Panc1 (cell line): ENCODE measurements at regions not wholly inside any gene's neighbourhood (a gene's known extent, or its start where the extent isn't known, plus 50 kb on each side); places are given as distances from the start of the nearest gene placed in this dataset.

Experiments
- ATAC-seq: fragments of 200-7000 bp; cut with Tn5 transposase; 2 replicates; pipeline ENCODE4 v1.9.1; 2020; ENCODE audit warnings: mild to moderate bottlenecking, moderate library complexity
- BruUV-seq: library from RNA; stranded (reverse); fragments of 400-500 nt; replicated peaks from 2 replicates; lab custom pipeline; 2021; lab: Mats Ljungman, UMichigan
- CTCF ChIA-PET: fragments of 300-600 bp; sonication (Branson Sonifier 250); formaldehyde crosslinking; loops from one replicate; lab custom pipeline; 2022; ENCODE audit warnings: antibody characterized with exemption; lab: Charles Lee
- POLR2A ChIA-PET: fragments of 300-600 bp; sonication (Branson Sonifier 250); formaldehyde crosslinking; loops from one replicate; lab custom pipeline; 2022; ENCODE audit warnings: antibody characterized with exemption; lab: Charles Lee
- DNase-seq: peaks from one replicate; pipeline ENCODE4 v3.0.0-alpha.2; 2010; ENCODE audit warnings: low read depth, low spot score
- H3K27ac ChIP-seq: 2 replicates; pipeline ENCODE4 v1.5.1; 2011; ENCODE audit warnings: mild to moderate bottlenecking, low read length, inconsistent platforms
- H3K27me3 ChIP-seq: fragments of 200-500 bp; sonication (Bioruptor generic); 2 replicates; pipeline ENCODE4 v1.6.0; 2014; ENCODE audit warnings: low read length, inconsistent platforms; ENCODE audit not compliant: control insufficient read depth, insufficient read depth
- H3K36me3 ChIP-seq: fragments of 200-500 bp; sonication (Bioruptor generic); 2 replicates; pipeline ENCODE4 v1.5.1; 2014; ENCODE audit warnings: inconsistent platforms, mild to moderate bottlenecking, low read length, moderate library complexity; ENCODE audit not compliant: control insufficient read depth, insufficient read depth
- H3K4me1 ChIP-seq: 2 replicates; pipeline ENCODE4 v1.5.1; 2011; ENCODE audit warnings: inconsistent platforms, mild to moderate bottlenecking, low read length, moderate library complexity; ENCODE audit not compliant: control insufficient read depth, insufficient read depth
- H3K4me3 ChIP-seq, 2 experiments: 2 replicates each; pipeline ENCODE4 v1.5.1; 2011 to 2012; ENCODE audit warnings: low read depth in 2 of 2, low read length in 2 of 2, mild to moderate bottlenecking in 2 of 2, inconsistent platforms in 1 of 2, moderate library complexity in 1 of 2
- H3K9me3 ChIP-seq: fragments of 200-500 bp; sonication (Bioruptor generic); 2 replicates; pipeline ENCODE4 v1.5.1; 2014; ENCODE audit warnings: low read depth, mild to moderate bottlenecking, inconsistent platforms, low read length, moderate library complexity; ENCODE audit not compliant: control insufficient read depth, insufficient read depth
- POLR2AphosphoS5 ChIP-seq: IDR thresholded peaks from 2 replicates; pipeline ENCODE4 v1.6.1; 2012; ENCODE audit warnings: mild to moderate bottlenecking, low read depth, low read length, moderate library complexity
- REST ChIP-seq, 2 experiments: IDR thresholded peaks; 2 replicates each; pipeline ENCODE4 v1.6.1; 2011 to 2012; ENCODE audit warnings: low read depth in 2 of 2, control low read depth in 1 of 2, low read length in 1 of 2, mild to moderate bottlenecking in 1 of 2, moderate library complexity in 1 of 2; ENCODE audit not compliant: insufficient read depth in 1 of 2
- SIN3A ChIP-seq: IDR thresholded peaks from 2 replicates; pipeline ENCODE4 v1.6.1; 2012; ENCODE audit warnings: low read depth, mild to moderate bottlenecking, low read length, moderate library complexity, borderline replicate concordance; ENCODE audit not compliant: insufficient read depth
- TCF7L2 ChIP-seq: IDR thresholded peaks from 2 replicates; pipeline ENCODE4 v1.6.1; 2011; ENCODE audit warnings: mild to moderate bottlenecking, low read depth, low read length, inconsistent platforms
- in situ Hi-C: cut with HindIII; loops from 2 replicates; pipeline ENCODE4 v1.10.0; 2016; ENCODE audit warnings: low sequenced_read_pairs, low pct_unique_long_range_greater_than_20kb
- intact Hi-C: fragments of 100-400 bp; cut with micrococcal nuclease; formaldehyde crosslinking; loops from one replicate; pipeline ENCODE4 v1.10.0; 2022; ENCODE audit not compliant: unreplicated experiment
- TF ChIP-seq, protein P1 (sequence below): fragments of 450-650 bp; IDR thresholded peaks from 2 replicates; pipeline ENCODE4 v1.5.1; 2017; ENCODE audit warnings: mild to moderate bottlenecking

- Histone ChIP-seq H3K4me3 (no peak overlapping the region), H3K36me3 (no peaks in the 10 kb centered on the region), H3K27me3 (no peaks in the 10 kb centered on the region), H3K27ac (no peak overlapping the region), H3K9me3 (no peaks in the 10 kb centered on the region), H3K4me1 (no peaks in the 10 kb centered on the region)
- in situ Hi-C loops (no loop called here), intact Hi-C loops (no loop called here)
- no TSS peak for BruUV-seq
- DNase-seq, result no peak
- TF ChIP-seq TCF7L2 (no peak), REST (IDR thresholded peaks at IDR 0.05; ENCODE audit: insufficient read depth in 1 of 2, low read depth in 2 of 2, low read length in 1 of 2) (no peak), SIN3A (no peak), POLR2AphosphoS5 (no peak)
- TF ChIP-seq, protein P1, sequence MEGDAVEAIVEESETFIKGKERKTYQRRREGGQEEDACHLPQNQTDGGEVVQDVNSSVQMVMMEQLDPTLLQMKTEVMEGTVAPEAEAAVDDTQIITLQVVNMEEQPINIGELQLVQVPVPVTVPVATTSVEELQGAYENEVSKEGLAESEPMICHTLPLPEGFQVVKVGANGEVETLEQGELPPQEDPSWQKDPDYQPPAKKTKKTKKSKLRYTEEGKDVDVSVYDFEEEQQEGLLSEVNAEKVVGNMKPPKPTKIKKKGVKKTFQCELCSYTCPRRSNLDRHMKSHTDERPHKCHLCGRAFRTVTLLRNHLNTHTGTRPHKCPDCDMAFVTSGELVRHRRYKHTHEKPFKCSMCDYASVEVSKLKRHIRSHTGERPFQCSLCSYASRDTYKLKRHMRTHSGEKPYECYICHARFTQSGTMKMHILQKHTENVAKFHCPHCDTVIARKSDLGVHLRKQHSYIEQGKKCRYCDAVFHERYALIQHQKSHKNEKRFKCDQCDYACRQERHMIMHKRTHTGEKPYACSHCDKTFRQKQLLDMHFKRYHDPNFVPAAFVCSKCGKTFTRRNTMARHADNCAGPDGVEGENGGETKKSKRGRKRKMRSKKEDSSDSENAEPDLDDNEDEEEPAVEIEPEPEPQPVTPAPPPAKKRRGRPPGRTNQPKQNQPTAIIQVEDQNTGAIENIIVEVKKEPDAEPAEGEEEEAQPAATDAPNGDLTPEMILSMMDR, result no peak
- ChIA-PET CTCF (no interaction called here), POLR2A (no interaction called here)
- ATAC-seq, result no peak
These were observed 331.8 kb upstream of the SLC8A1 start for GRCh38 chr2:40783704-40784103.

DNA sequence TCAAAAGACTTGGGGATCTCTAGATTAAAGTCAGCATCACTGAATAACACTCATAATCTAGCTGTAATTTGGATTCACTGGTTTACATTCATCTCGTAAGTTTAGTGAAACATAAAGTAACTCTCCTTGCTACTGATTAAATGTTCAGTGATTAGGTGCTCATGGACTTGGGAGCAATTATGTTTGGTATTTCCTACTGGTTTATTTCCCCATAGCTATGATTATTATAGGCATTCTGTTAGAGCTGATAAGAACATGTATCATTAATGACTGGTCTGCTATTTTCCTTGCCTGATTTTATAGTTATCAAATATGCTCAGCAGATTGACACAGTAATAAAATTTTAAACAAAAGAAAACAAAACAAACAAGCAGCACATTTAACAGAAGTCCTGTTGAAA lies 334.7 kb upstream of the SLC8A1 start:
- BruUV-seq, result no TSS peak
- in situ Hi-C loops, result no loop called here
- POLR2A ChIA-PET, result no interaction called here

More for the DNA sequence above, 334.7 kb upstream of the SLC8A1 start:
- Histone ChIP-seq H3K4me3 (no peak overlapping the region), H3K27me3 (no peaks in the 10 kb centered on the region), H3K27ac (no peak overlapping the region), H3K4me1 (no peaks in the 10 kb centered on the region), H3K36me3 (no peaks in the 10 kb centered on the region), H3K9me3 (no peaks in the 10 kb centered on the region)
- no peak for DNase-seq
- no peak for TF ChIP-seq REST (IDR thresholded peaks at IDR 0.05; ENCODE audit: insufficient read depth in 1 of 2, low read depth in 2 of 2, low read length in 1 of 2)
- no peak for TF ChIP-seq SIN3A
- TF ChIP-seq, protein P1, result no peak
- no peak for TF ChIP-seq TCF7L2
- no peak for TF ChIP-seq POLR2AphosphoS5
- ATAC-seq, result no peak
- CTCF ChIA-PET, result no interaction called here
- intact Hi-C loops, result no loop called here
